BJ (cell line): ENCODE measurements at regions not wholly inside any gene's neighbourhood (a gene's known extent, or its start where the extent isn't known, plus 50 kb on each side); places are given as distances from the start of the nearest gene placed in this dataset.
"Not testable (repeated sequence)": the region's sequence is repeated elsewhere in the genome, so short reads cannot be mapped to it uniquely, and the experiment has no call there.

Source experiments
- CTCF ChIA-PET: fragments of 350-600 bp; formaldehyde crosslinking; extraction: SDS; loops from one replicate; lab custom pipeline; 2021; ENCODE audit warnings: antibody characterized with exemption, inconsistent platforms; lab: Yijun Ruan, JAX
- POLR2A ChIA-PET: fragments of 300-600 bp; sonication (Branson Sonifier 250); formaldehyde crosslinking; extraction: SDS; loops from one replicate; lab custom pipeline; 2021; ENCODE audit warnings: antibody characterized with exemption; lab: Charles Lee
- DNase-seq: peaks from one replicate; pipeline ENCODE4 v3.0.0-alpha.2; 2011; ENCODE audit warnings: low read depth
- H3K27me3 ChIP-seq: 2 replicates; pipeline ENCODE4 v1.6.0; 2011; ENCODE audit warnings: low read length; ENCODE audit not compliant: control insufficient read depth, insufficient read depth
- H3K36me3 ChIP-seq: 2 replicates; pipeline ENCODE4 v1.5.1; 2011; ENCODE audit warnings: low read length; ENCODE audit not compliant: control insufficient read depth, insufficient read depth
- H3K4me3 ChIP-seq: 2 replicates; pipeline ENCODE4 v1.5.1; 2011; ENCODE audit warnings: low read depth, mild to moderate bottlenecking, control low read depth, low read length
- TF ChIP-seq, protein P1 (sequence below): IDR thresholded peaks from 2 replicates; pipeline ENCODE4 v1.5.1; 2011; ENCODE audit warnings: low read depth, mild to moderate bottlenecking, control low read depth, inconsistent platforms, low read length, moderate library complexity; ENCODE audit not compliant: insufficient read depth

DNA sequence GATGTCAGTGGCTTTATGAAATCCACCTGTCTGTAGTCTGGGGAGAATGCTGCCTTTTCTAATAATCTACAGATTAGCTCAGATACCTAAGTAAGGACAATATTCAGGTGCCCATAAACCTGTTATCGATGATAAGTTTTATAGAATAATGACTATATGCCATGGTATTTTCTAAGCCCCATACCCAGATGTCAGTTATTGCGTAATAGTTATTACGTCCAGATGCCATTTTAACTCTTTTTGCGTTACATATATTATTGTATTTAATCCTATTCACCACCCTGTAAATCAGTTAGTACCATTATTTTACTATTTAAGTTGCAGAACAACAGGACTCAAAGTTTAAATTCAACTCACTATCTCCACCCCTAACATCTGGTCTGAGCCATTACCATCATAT is 1343.9 kb upstream of the ACO1 start:
- H3K4me3 ChIP-seq, result no peak overlapping the region
- TF ChIP-seq, protein P1, sequence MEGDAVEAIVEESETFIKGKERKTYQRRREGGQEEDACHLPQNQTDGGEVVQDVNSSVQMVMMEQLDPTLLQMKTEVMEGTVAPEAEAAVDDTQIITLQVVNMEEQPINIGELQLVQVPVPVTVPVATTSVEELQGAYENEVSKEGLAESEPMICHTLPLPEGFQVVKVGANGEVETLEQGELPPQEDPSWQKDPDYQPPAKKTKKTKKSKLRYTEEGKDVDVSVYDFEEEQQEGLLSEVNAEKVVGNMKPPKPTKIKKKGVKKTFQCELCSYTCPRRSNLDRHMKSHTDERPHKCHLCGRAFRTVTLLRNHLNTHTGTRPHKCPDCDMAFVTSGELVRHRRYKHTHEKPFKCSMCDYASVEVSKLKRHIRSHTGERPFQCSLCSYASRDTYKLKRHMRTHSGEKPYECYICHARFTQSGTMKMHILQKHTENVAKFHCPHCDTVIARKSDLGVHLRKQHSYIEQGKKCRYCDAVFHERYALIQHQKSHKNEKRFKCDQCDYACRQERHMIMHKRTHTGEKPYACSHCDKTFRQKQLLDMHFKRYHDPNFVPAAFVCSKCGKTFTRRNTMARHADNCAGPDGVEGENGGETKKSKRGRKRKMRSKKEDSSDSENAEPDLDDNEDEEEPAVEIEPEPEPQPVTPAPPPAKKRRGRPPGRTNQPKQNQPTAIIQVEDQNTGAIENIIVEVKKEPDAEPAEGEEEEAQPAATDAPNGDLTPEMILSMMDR, result no peak
- H3K27me3 ChIP-seq, result no peaks in the 10 kb centered on the region
- ChIA-PET POLR2A (no interaction called here), CTCF (no interaction called here)
- H3K36me3 ChIP-seq, result no peaks in the 10 kb centered on the region
- no peak for DNase-seq

GRCh38 chr9:31045810-31046209 is 1338.6 kb upstream of the ACO1 start:
- TF ChIP-seq, protein P1, result no peak
- CTCF ChIA-PET, result no interaction called here
- no peaks in the 10 kb centered on the region for H3K27me3 ChIP-seq
- POLR2A ChIA-PET, result no interaction called here
- H3K4me3 ChIP-seq, result no peak overlapping the region
- no peak for DNase-seq
- H3K36me3 ChIP-seq, result no peaks in the 10 kb centered on the region

DNA sequence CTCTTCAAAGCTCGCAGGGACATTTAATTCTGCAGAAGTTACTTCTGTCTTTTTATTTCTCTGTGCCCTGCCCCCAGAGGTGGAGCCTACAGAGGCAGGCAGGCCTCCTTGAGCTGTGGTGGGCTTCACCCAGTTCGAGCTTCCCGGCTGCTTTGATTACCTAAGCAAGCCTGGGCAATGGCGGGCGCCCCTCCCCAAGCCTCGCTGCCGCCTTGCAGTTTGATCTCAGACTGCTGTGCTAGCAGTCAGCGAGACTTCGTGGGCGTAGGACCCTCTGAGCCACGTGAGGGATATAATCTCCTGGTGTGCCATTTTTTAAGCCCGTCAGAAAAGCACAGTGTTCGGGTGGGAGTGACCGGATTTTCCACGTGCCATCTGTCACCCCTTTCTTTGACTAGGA is 1322.9 kb upstream of the ACO1 start:
- POLR2A ChIA-PET, CTCF ChIA-PET: not testable (repeated sequence)

DNA sequence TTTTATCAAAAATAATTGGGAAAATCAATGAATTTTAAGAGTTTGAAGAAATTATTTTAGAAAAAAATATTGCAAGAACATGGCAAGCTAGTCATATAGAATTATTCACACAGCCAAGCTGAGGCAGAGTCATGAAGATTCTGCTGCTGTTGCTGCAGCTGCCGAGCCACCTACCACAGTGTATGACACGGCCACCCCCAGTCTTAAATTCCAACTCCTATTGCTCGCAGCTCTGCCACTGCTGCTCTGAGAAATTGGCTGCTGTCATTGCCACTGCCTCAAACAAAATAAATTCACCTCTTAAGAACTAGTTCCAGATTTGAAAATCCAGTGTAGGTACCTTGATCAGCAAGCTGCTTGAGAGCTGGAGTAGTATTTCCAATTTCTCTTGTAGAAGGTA is 1318.8 kb upstream of the ACO1 start:
- TF ChIP-seq, protein P1, result no peak
- Histone ChIP-seq H3K27me3 (no peaks in the 10 kb centered on the region), H3K36me3 (no peaks in the 10 kb centered on the region), H3K4me3 (no peak overlapping the region)
- CTCF ChIA-PET, result no interaction called here
- POLR2A ChIA-PET, result no interaction called here
- no peak for DNase-seq

More for the DNA sequence above, 1322.9 kb upstream of the ACO1 start:
- H3K4me3 ChIP-seq, H3K27me3 ChIP-seq, H3K36me3 ChIP-seq, DNase-seq: not testable (repeated sequence)

- TF ChIP-seq, protein P1, result no peak
- Histone ChIP-seq H3K4me3 (no peak overlapping the region), H3K27me3 (no peaks in the 10 kb centered on the region), H3K36me3 (no peaks in the 10 kb centered on the region)
- POLR2A ChIA-PET, result no interaction called here
- DNase-seq, result no peak
- CTCF ChIA-PET, result no interaction called here
Observed at GRCh38 chr9:31067418-31067817, 1317.0 kb upstream of the ACO1 start.

GRCh38 chr9:31071606-31072286 is 1312.7 kb upstream of the ACO1 start:
- TF ChIP-seq, protein P1, result no peak
- H3K36me3 ChIP-seq, result no peaks in the 10 kb centered on the region
- POLR2A ChIA-PET, result no interaction called here
- no peaks in the 10 kb centered on the region for H3K27me3 ChIP-seq
- DNase-seq, result no peak
- CTCF ChIA-PET, result no interaction called here
- H3K4me3 ChIP-seq, result no peak overlapping the region
